Stimulated activated naive B cell treated with anti-CD40 and anti-IgM and Interleukin-4, amounts not matched to agents 10 μg/mL and 1 μg/mL and 100 μg/mL, for 72 hours (primary cell): ENCODE measurements at regions not wholly inside any gene's neighbourhood (a gene's known extent, or its start where the extent isn't known, plus 50 kb on each side); places are given as distances from the start of the nearest gene placed in this dataset.

Experiments
- ATAC-seq, 2 donors: fragments of 150-1000 bp; cut with Tn5 transposase; replicated peaks; 2 replicates each; pipeline ENCODE4 v1.10.0; 2021; ENCODE audit warnings: moderate library complexity in 1 of 2
- DNase-seq: peaks from one replicate; pipeline ENCODE4 v3.0.0; 2021
- H3K27ac Mint-ChIP-seq: one replicate; pipeline ENCODE4 v1.8.0; 2022; ENCODE audit warnings: mild to moderate bottlenecking, mixed read lengths
- H3K27me3 Mint-ChIP-seq, 2 donors: one replicate each; pipeline ENCODE4 v1.8.0; 2022; ENCODE audit warnings: mixed read lengths in 2 of 2
- H3K36me3 Mint-ChIP-seq, 2 donors: one replicate each; pipeline ENCODE4 v1.8.0; 2022; ENCODE audit warnings: mixed read lengths in 2 of 2, mild to moderate bottlenecking in 1 of 2
- H3K4me1 Mint-ChIP-seq, 2 donors: one replicate each; pipeline ENCODE4 v1.8.0; 2022; ENCODE audit warnings: mixed read lengths in 2 of 2, mild to moderate bottlenecking in 1 of 2
- H3K4me3 Mint-ChIP-seq, 2 donors: one replicate each; pipeline ENCODE4 v1.8.0; 2022; ENCODE audit warnings: mild to moderate bottlenecking in 2 of 2, mixed read lengths in 2 of 2, moderate library complexity in 1 of 2
- H3K9me3 Mint-ChIP-seq, 2 donors: one replicate each; pipeline ENCODE4 v1.8.0; 2022; ENCODE audit warnings: mixed read lengths in 2 of 2, mild to moderate bottlenecking in 1 of 2

GRCh38 chr15:70530906-70531305 lies 232.5 kb downstream of the UACA start:
- DNase-seq, result no peak
- no peak overlapping the region for H3K27ac Mint-ChIP-seq

GRCh38 chr15:70530503-70530902 lies 232.9 kb downstream of the UACA start:
- Mint-ChIP-seq H3K27ac (no peak overlapping the region), H3K27me3 (peaks cover 15 to 21% of the 10 kb centered on the region in 2 donors), H3K4me3 (no peak overlapping the region), H3K4me1 (peaks cover 40% of the 10 kb centered on the region in 2 donors), H3K9me3 (peaks cover 0 to 5% of the 10 kb centered on the region in 2 donors), H3K36me3 (peaks cover 6% of the 10 kb centered on the region in 2 donors)
- no peak for DNase-seq
- ATAC-seq, result no peak

More at GRCh38 chr15:70530906-70531305, 232.5 kb downstream of the UACA start:
- Mint-ChIP-seq H3K9me3 (peaks cover 0 to 5% of the 10 kb centered on the region in 2 donors), H3K4me3 (no peak overlapping the region), H3K27me3 (peaks cover 15 to 25% of the 10 kb centered on the region in 2 donors), H3K4me1 (peaks cover 43 to 44% of the 10 kb centered on the region in 2 donors), H3K36me3 (peaks cover 6% of the 10 kb centered on the region in 2 donors)
- no peak for ATAC-seq

- DNase-seq (no peak), ATAC-seq (no peak)
- peaks cover 0 to 5% of the 10 kb centered on the region in 2 donors for H3K9me3 Mint-ChIP-seq
- peaks cover 15 to 20% of the 10 kb centered on the region in 2 donors for H3K27me3 Mint-ChIP-seq
- peaks cover 6% of the 10 kb centered on the region in 2 donors for H3K36me3 Mint-ChIP-seq
- peaks cover 36 to 37% of the 10 kb centered on the region in 2 donors for H3K4me1 Mint-ChIP-seq
- H3K27ac Mint-ChIP-seq, result no peak overlapping the region
- H3K4me3 Mint-ChIP-seq, result no peak overlapping the region
Measured at GRCh38 chr15:70530017-70530499, 233.3 kb downstream of the UACA start.

GRCh38 chr15:70528816-70529215 lies 234.5 kb downstream of the UACA start:
- ATAC-seq, result no peak
- H3K36me3 Mint-ChIP-seq, result peaks cover 6% of the 10 kb centered on the region in 2 donors
- H3K27me3 Mint-ChIP-seq, result peaks cover 7 to 9% of the 10 kb centered on the region in 2 donors
- H3K4me3 Mint-ChIP-seq, result no peak overlapping the region
- peaks cover 36 to 39% of the 10 kb centered on the region in 2 donors for H3K4me1 Mint-ChIP-seq
- no peak overlapping the region for H3K27ac Mint-ChIP-seq
- DNase-seq, result no peak
- H3K9me3 Mint-ChIP-seq, result peaks cover 0 to 5% of the 10 kb centered on the region in 2 donors

- peak overlapping the region; percentile 38 to 40 for H3K4me3 Mint-ChIP-seq
- peak overlapping the region; percentile 37 for H3K27ac Mint-ChIP-seq
- DNase-seq (no peak), ATAC-seq (peak; percentile 86 to 87)
- H3K4me1 Mint-ChIP-seq, result peaks cover 39% of the 10 kb centered on the region in 2 donors
- H3K9me3 Mint-ChIP-seq, result peaks cover 0 to 5% of the 10 kb centered on the region in 2 donors
- peaks cover 5 to 7% of the 10 kb centered on the region in 2 donors for H3K27me3 Mint-ChIP-seq
- peaks cover 6% of the 10 kb centered on the region in 2 donors for H3K36me3 Mint-ChIP-seq
Measured at GRCh38 chr15:70528270-70528706, 235.1 kb downstream of the UACA start.

- Mint-ChIP-seq H3K27ac (no peak overlapping the region), H3K9me3 (peaks cover 0 to 5% of the 10 kb centered on the region in 2 donors), H3K4me3 (peak overlapping the region; percentile 31 to 45), H3K36me3 (peaks cover 6% of the 10 kb centered on the region in 2 donors), H3K27me3 (peaks cover 5 to 7% of the 10 kb centered on the region in 2 donors), H3K4me1 (peaks cover 39% of the 10 kb centered on the region in 2 donors)
- ATAC-seq, result no peak
- DNase-seq, result no peak
Measured at GRCh38 chr15:70526974-70527325, 236.4 kb downstream of the UACA start.

- DNase-seq (peak; percentile 66), ATAC-seq (peak; percentile 86 to 88)
- Mint-ChIP-seq H3K27ac (no peak overlapping the region), H3K4me1 (peaks cover 39% of the 10 kb centered on the region in 2 donors), H3K27me3 (peaks cover 5 to 12% of the 10 kb centered on the region in 2 donors), H3K36me3 (peaks cover 6% of the 10 kb centered on the region in 2 donors), H3K4me3 (peak overlapping the region; percentile 31 to 45), H3K9me3 (peaks cover 0 to 5% of the 10 kb centered on the region in 2 donors)
Measured at GRCh38 chr15:70526221-70526973, 237.0 kb downstream of the UACA start.

GRCh38 chr15:70525551-70525950 lies 237.8 kb downstream of the UACA start:
- Mint-ChIP-seq H3K36me3 (peaks cover 6% of the 10 kb centered on the region in 2 donors), H3K9me3 (peaks cover 0 to 5% of the 10 kb centered on the region in 2 donors), H3K27me3 (peaks cover 7 to 17% of the 10 kb centered on the region in 2 donors), H3K4me1 (peaks cover 39% of the 10 kb centered on the region in 2 donors), H3K27ac (no peak overlapping the region), H3K4me3 (no peak overlapping the region)
- DNase-seq (no peak), ATAC-seq (no peak)

GRCh38 chr15:70524470-70524869 lies 238.9 kb downstream of the UACA start:
- Mint-ChIP-seq H3K36me3 (peaks cover 6% of the 10 kb centered on the region in 2 donors), H3K27me3 (peaks cover 7 to 19% of the 10 kb centered on the region in 2 donors), H3K4me1 (peaks cover 36 to 39% of the 10 kb centered on the region in 2 donors), H3K9me3 (peaks cover 0 to 5% of the 10 kb centered on the region in 2 donors), H3K4me3 (no peak overlapping the region), H3K27ac (no peak overlapping the region)
- ATAC-seq, result no peak
- no peak for DNase-seq

GRCh38 chr15:70523616-70524015 lies 239.7 kb downstream of the UACA start:
- Mint-ChIP-seq H3K36me3 (peaks cover 5 to 6% of the 10 kb centered on the region in 2 donors), H3K27me3 (peaks cover 16 to 27% of the 10 kb centered on the region in 2 donors), H3K4me3 (no peak overlapping the region), H3K9me3 (peaks cover 0 to 5% of the 10 kb centered on the region in 2 donors), H3K4me1 (peaks cover 30 to 34% of the 10 kb centered on the region in 2 donors), H3K27ac (no peak overlapping the region)
- ATAC-seq, result no peak
- DNase-seq, result no peak

GRCh38 chr15:70523192-70523591 lies 240.2 kb downstream of the UACA start:
- ATAC-seq, result no peak
- Mint-ChIP-seq H3K4me1 (peaks cover 27 to 30% of the 10 kb centered on the region in 2 donors), H3K36me3 (peaks cover 1 to 3% of the 10 kb centered on the region in 2 donors), H3K9me3 (peaks cover 0 to 3% of the 10 kb centered on the region in 2 donors), H3K4me3 (no peak overlapping the region), H3K27ac (no peak overlapping the region), H3K27me3 (peaks cover 20 to 32% of the 10 kb centered on the region in 2 donors)
- DNase-seq, result no peak

GRCh38 chr15:70522323-70522966 lies 240.9 kb downstream of the UACA start:
- Mint-ChIP-seq H3K27ac (no peak overlapping the region), H3K9me3 (no peaks in the 10 kb centered on the region), H3K27me3 (peaks cover 25 to 39% of the 10 kb centered on the region in 2 donors), H3K4me3 (no peak overlapping the region), H3K4me1 (peaks cover 25 to 26% of the 10 kb centered on the region in 2 donors), H3K36me3 (no peaks in the 10 kb centered on the region)
- ATAC-seq (no peak), DNase-seq (no peak)

- H3K27ac Mint-ChIP-seq, result no peak overlapping the region
- no peak for DNase-seq
- H3K9me3 Mint-ChIP-seq, result no peaks in the 10 kb centered on the region
- H3K27me3 Mint-ChIP-seq, result peaks cover 30 to 46% of the 10 kb centered on the region in 2 donors
- no peaks in the 10 kb centered on the region for H3K36me3 Mint-ChIP-seq
- H3K4me1 Mint-ChIP-seq, result peaks cover 22 to 24% of the 10 kb centered on the region in 2 donors
- no peak overlapping the region for H3K4me3 Mint-ChIP-seq
- no peak for ATAC-seq
Measured at GRCh38 chr15:70521576-70522322, 241.6 kb downstream of the UACA start.

- H3K4me3 Mint-ChIP-seq, result no peak overlapping the region
- H3K9me3 Mint-ChIP-seq, result no peaks in the 10 kb centered on the region
- H3K27me3 Mint-ChIP-seq, result peaks cover 35 to 58% of the 10 kb centered on the region in 2 donors
Measured at GRCh38 chr15:70519616-70520015, 243.7 kb downstream of the UACA start.

More at GRCh38 chr15:70519616-70520015, 243.7 kb downstream of the UACA start:
- no peaks in the 10 kb centered on the region for H3K36me3 Mint-ChIP-seq
- H3K4me1 Mint-ChIP-seq, result peaks cover 7 to 11% of the 10 kb centered on the region in 2 donors
- ATAC-seq (no peak), DNase-seq (no peak)
- no peak overlapping the region for H3K27ac Mint-ChIP-seq
